C4-2B (cell line): ENCODE measurements at regions not wholly inside any gene's neighbourhood (a gene's known extent, or its start where the extent isn't known, plus 50 kb on each side); places are given as distances from the start of the nearest gene placed in this dataset.

Experiments used
- CTCF ChIP-seq: fragments of 450-650 bp; conservative IDR thresholded peaks from 2 replicates; pipeline ENCODE4 v1.5.1; 2017; ENCODE audit warnings: mild to moderate bottlenecking
- ZFX ChIP-seq: fragments of 450-650 bp; IDR thresholded peaks from 2 replicates; pipeline ENCODE4 v1.6.1; 2017

- no peak for TF ChIP-seq CTCF
- TF ChIP-seq ZFX: no peak
Measured at GRCh38 chr3:7957024-7957423, 544.6 kb upstream of the LMCD1 start.
